HG02642 (cell line): ENCODE measurements at regions not wholly inside any gene's neighbourhood (a gene's known extent, or its start where the extent isn't known, plus 50 kb on each side); places are given as distances from the start of the nearest gene placed in this dataset.

Source experiments
- ATAC-seq: cut with Tn5 transposase; IDR thresholded peaks from one replicate; pipeline ENCODE4 v1.9.1; 2021; ENCODE audit warnings: mild to moderate bottlenecking; ENCODE audit not compliant: unreplicated experiment, poor library complexity

DNA sequence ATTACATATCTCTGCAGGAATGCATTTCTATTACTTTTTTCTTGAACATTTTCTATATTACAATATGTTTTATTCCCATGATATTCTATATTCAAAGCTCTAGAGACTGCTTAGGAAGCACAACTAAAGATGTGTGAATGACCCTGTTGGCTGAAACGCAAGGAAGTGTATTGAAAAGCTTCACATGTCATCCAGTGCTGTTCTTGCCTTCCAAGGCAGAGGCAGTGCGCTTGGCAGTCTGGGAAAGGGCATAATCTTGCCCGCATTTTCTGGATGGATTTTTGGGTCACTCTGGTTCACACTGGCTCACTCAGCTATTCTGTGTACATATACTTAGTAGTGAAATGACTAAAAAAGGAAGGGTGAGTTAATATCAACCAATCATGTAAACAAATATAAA is 262.4 kb downstream of the PTPRC start:
- ATAC-seq: no peak

DNA sequence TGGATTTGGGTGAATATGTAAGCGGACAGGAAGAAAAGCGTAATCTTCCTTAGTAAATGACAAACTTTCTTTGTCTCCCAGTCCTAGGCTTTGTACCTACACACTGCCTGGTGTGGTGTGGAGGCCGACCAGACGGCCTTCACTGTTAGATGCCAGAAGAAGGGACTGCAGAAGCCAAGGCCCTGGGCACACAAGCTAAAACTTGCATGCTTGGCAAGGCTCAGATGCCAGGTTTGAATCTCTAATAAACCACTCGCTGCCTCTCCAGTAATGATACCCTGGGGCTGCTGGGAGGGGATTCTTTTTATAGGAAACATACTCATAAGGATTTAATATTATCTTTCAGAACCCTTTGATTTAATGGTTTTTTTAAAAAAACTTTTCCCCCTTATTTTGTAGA is 263.8 kb downstream of the PTPRC start:
- no peak for ATAC-seq

DNA sequence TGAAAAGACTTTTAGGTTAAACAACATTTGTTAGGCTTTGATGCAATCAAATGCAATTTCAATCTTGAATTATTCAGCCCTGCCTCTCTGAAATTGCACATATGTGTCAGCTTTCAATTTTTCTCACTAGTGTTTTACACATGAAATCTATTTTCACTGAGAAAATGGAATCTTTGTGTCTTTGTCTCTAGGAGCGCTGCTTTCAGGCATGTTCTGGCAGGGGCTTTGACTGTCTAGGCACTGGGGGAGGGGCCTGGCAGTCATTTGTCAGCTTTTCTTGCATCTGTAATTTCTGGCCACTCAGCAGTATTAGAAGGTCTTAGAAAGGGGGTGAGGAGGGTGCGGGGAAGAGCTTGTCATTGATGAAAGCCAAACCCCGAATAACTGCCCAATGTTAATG is 264.4 kb downstream of the PTPRC start:
- no peak for ATAC-seq

DNA sequence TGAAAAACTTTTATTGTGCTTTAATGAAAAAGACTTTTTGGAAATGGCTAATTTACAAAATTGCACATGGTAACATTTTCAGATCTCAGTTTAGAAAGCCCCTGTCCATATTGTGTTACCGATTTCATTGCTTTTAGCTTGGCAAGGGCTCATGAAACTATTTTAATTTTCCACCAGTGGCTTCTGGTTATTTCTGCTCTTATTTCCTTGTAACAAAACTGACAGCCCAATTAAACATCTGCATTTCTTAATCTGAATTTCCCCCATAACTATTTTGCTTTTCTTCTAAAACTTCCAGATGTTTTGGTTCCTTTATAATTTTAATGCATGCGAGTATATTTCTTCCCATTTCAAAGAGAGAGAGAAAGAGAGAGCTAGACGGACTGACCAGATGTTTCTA is 264.8 kb downstream of the PTPRC start:
- ATAC-seq: no peak

DNA sequence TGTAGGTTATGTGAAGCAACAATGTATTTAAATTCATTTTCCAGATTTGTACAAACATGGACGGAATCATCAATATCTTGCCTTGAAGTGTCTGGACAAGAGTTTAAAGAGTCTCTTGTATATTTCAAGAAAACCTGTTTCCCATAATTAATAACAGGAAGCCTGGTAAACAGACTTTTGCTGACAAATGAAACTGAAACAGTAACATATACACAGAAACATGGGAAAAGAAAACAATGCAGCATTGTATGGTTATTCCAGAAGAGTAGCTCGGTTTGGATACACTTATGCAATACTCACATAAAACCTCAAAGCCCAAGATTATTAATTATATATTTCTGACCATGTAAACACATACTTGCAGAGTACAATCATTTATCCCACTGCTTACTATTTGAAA is 265.5 kb downstream of the PTPRC start:
- no peak for ATAC-seq

DNA sequence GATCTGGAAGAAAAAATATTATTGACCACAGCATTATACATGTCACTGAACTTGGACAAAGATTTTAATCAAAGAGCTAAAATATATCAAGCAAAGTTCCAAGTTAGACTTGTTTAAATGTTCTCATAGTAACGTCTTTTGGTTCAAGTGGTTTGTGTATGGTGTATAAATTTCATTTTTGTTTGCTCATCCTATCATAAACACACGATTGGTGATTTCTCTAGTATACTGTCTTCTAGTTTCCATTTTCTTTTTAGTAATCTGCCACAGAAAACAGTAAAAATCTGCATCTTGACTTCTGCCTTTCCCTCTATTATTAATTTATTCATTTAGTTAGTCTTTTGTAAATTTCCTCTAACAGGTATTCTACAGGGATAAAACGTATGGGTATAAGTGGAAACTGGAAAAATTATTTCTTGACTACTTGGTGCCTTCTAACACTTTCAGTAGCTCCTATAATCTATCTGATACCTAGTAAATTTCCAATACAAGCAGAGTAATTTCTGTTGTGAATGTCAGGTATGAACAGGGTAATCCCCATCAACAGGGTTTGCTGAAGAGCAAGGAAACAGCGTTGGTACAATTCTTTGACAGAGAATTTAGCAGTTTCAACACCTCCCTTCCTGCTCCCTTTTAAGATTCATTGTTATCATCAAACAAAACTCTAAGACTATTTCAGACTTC is 268.0 kb downstream of the PTPRC start:
- no peak for ATAC-seq

DNA sequence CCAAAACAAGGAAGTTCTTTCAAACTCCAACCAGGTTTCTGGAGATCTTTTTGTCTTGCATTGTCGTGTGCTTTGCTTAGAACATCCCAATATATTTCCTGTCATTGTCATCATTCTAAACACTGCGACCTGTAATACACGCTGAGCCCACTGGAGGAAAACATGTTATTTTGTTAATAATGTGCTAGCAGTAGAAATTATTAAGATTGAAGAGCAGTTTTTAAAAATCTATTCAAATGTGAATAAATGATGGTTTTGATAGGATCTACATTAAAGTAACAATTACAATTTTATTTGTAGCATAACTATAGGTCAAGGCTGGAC is 268.5 kb downstream of the PTPRC start:
- ATAC-seq: no peak

DNA sequence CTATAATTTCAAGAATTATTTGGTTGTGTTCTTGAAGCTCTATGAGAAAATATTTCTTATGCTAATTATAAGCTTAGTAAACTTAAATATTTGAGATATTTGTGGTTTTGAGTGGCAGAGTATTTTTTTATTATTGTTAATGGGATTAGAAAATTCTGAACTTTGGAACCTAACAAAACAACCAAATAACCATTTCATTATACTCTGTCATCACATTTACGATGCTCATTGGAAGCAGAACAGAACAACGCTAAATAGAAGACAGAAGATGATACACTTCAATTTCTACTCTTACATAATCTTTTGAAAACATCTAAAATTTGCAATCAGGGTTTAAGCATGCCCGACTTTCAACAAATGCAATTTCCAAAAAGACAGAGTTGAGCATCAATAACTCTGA is 270.2 kb downstream of the PTPRC start:
- no peak for ATAC-seq

DNA sequence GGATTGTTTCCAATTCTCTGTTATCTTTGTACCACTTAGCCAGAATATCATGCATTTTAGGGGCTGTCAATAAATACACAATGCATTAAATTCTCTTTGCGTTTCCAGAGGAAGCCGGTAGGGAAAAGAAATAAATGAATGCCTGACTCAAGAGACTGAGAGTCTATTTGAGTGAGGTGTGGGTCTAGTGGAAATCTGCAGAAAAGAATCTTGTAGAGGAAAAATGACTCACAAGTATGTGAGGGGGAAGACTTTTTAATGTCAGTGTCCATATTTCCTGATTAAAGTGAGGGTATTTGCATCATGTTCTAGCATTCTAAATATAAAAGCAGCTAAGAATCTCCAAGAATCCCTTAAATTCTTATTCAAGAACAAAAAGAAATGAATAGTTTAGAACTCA is 271.1 kb downstream of the PTPRC start:
- no peak for ATAC-seq

DNA sequence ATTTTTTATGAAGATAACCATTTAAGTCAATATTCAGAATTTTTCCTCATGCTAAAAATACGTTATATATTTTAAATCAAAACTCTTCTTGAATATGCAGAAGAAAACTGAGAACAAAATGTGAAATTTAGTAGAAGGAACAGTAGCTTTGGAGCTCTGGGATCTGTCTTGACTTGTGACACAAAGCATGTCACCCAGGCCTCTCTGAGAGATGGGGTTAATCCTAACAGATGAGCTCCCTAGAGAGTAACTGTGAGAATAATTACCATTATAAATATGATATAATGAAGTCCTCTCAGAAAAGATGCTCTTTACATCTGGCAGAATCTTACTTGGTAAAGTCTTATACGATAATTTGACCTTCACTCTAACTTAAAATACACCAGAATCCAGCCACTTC is 272.0 kb downstream of the PTPRC start:
- no peak for ATAC-seq

DNA sequence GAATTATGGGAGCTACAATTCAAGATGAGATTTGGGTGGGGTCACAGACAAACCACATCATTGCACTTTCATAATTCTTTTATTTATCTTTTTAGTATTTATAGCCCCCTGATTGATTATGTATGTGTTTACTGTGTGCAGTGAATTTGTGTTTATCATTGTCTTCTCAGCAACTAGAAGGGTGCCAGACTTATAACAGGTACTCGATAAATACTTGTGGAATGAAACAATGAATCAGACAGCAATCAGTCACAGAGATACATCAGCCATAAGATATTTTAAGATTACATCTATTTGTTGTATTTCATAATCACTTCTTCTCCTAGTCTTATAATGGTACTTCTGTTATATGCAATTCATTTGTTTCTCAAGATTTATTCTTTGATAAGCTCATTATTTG is 273.2 kb downstream of the PTPRC start:
- ATAC-seq: no peak

DNA sequence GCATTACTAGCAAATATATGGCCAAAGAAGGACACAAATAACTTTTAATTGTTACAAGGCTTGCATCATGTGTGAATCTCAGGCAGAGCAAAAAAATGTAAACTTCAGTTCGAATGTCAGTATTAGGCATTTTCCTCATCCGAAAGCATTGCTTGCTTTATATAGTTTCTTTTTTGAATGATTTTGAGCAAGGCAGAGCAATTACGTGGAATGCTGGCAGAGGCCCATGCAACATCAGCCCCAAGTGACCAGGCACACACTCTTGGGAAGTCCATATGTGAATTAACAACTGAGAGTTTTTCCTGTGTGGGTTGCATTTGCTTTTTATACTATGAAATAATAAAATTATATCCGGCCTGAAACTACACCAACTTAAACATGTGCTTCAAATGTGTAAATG is 274.8 kb downstream of the PTPRC start:
- ATAC-seq: no peak

DNA sequence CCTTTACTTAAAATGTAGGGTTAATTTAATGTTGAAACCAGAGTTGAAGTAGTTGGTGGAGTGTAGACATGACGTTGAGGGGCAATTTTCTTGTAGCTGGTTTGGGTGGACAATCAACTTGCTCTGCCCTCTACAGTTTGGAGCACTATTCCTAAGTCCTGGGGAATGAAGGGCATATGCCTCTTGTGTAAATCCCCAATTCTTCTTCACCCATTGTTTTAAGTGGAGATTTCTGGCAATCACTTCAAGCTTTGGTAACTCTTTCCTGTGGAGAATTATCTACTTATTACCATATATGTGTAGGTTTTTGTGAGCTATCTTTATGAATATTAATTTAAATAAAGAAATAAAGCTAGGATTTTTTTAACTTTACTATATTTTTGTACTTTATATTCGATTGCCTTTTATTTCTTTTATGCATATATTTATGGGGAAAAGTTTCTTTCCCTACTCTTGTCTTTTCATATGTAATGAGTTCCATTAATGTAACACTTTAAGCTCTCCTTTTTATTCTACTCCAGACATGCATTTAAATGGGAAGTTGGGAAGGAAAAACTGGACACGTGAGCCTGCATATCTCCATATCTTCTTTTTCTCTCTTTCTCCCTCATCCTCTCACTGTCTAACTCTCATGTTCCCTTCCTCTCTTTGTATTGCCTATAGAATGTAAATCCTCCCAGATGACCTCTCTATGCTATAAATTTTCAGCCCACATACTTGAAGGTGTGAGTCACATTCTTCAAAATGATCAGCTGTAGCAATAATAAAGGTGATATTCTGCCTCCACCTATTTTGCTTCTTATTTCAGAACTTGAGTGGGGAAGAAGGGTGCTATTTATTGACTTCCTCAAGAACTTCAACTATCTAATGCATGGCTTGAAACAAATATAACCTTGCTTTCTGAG is 276.7 kb downstream of the PTPRC start:
- ATAC-seq: no peak

DNA sequence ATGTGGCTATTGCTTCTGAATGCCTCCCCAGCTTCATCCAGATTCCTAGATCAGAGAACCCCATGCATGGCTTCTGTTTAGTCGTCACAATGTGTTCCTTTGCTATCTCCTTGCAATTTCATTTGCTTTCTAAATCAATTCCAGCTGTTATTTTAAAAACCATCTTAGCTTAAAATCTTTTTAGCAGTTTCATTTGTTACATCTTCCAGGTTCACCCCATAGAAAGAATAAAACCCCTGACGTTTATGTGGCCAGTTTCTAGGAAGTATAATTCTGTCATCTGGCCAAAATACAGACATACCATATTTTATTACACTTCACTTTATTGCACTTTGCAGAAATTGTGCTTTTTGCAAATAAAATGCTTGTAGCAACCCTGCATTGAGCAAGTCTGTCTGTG is 278.4 kb downstream of the PTPRC start:
- no peak for ATAC-seq

DNA sequence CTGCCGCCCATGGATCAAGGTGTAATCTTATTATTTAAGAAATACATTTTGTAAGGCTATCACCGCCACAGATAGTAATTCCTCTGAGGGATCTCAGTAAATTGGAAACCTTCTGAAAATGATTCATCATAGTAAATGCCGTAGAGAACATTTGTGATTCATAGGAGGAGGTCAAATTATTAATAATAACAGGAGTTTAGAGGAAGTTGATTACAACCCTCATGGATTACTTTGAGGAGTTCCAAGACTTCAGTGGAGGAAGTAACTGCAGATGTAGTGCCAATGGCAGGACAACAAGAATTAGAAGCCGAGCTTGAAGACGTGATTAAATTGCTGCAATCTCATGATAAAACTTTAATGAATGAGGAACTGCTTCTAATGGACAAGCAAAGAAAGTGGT is 280.1 kb downstream of the PTPRC start:
- no peak for ATAC-seq

DNA sequence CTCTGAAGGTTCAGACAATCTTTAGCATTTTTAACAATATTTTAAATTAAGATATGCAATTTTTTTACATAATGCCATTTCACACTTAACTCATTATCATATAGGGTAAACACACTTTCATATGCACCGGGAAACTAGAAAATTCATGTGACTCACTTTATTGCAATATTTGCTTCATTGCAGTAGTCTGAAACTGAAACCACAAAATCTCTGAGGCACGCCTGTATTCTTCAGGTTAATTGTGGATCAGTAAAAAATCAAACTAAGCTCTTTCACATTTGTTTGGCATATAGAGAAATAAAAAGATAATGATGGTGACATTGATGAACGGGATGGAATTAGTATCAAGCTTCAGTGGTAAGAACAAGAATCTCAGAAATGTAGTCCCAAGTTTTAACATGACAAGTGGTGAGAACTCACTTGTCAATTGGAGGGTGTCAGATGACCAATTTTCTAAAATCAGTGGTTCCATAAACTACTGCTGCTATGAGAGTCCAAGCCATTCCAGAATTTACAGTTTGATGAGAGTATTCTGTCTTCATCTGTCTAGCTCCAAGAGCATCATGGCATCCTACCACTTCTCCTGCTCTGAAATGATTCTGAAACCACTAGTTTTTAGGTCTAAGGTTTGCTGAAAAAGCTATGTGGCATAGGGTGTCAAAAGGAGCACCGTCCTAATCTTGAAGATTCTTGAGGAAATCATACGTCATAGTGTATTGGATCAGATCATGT is 281.0 kb downstream of the PTPRC start:
- ATAC-seq: peak; percentile 58

DNA sequence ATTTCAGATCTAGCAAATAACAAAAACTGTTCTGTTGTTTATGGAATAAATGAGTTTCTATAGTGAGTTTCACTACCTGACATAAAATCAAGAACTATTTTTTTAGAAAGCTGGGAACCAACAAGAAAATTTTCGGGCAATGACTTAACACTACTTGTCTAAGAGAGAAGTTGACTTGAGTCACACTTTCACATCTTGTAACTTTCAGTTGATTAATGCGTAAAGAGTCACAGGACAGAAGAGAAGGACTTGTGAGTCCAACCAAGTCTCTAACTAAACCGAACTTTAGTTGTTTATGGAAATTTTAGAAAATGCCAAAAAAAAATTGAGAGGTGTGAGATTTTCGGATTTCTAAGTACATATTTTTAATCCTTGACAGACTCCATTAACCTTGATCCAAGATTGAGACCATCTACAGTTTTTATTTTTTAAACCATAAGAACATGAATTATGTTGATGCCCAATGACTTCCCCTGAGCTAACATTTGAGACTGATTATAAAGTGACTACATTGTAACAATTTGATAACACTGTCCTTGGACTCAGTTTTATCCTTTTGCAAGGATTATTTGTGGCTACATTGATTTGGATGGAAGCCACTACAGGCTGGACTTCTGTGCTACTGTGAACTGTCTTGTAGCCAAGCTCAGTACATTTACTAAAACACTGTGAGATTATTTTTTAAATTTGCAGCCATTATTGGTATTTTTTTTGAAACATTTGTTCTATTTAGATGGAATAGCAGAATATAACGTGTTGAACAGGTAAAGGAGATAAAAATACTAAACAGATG is 284.0 kb downstream of the PTPRC start:
- peak; percentile 68 for ATAC-seq

DNA sequence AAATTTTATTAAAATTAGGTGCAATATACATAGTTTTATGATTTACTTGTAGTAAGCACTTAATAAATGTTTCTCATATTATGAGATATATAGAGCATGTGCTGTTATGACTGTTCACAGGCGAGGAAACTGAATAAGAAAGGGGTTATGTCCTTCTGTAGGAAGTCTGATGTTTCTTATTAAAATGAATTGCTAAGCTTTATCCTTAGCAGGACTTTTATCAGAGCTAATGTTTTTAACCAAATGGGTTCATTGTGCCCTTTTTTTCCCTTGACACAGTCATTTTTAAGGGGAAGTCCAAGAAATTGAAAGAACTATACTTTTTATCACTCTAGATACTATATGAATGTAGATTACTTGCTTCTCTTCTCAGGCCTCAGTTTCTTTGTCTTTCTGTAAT is 285.2 kb downstream of the PTPRC start:
- no peak for ATAC-seq

DNA sequence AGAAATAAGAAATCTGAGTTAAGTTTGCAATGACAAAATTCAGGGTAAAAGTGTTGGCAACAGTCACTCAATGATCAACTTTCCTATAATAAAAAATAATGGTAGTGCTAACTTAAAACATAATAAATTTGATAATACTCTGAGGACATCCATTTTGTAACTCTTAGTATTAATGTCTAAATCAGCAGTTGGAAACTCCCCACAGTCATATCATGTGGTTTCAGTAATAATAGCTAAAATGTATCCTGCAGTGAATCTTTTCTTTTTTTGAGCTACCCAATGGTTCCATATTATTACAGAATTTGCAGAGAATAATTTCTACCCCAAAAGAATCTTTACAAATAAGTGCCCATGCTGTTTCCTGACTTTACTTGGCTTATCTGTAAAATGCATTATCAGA is 286.7 kb downstream of the PTPRC start:
- no peak for ATAC-seq

DNA sequence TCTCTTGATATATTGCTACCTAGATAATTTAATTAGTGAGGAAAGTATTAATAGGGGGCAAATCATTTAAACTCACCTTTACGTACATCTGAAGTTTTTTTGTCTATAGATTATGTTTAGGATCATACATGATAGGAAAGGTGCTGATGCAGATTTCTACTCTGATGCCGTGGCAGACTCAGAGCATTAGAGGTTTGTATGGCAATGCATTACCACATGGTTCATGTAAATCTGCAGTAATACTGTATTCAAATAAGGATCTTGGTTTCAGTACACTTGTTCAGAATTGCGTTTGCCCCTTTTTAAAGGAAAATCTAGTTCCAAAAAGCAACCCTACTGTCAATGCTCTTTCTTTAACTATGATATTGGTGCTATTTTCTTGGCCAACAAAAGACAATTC is 288.3 kb downstream of the PTPRC start:
- ATAC-seq: no peak
